Neural progenitor cell (in vitro differentiated cells): ENCODE measurements at regions not wholly inside any gene's neighbourhood (a gene's known extent, or its start where the extent isn't known, plus 50 kb on each side); places are given as distances from the start of the nearest gene placed in this dataset.

Experiments used
- CTCF ChIP-seq: fragments of 200-600 bp; sonication (generic); IDR thresholded peaks from 2 replicates; pipeline ENCODE4 v1.5.1; 2017; ENCODE audit warnings: antibody characterized with exemption, mild to moderate bottlenecking
- EZH2 ChIP-seq: fragments of 200-600 bp; sonication (generic); IDR thresholded peaks from 2 replicates; pipeline ENCODE4 v1.6.1; 2017; ENCODE audit warnings: antibody characterized with exemption, mild to moderate bottlenecking, moderate library complexity

DNA sequence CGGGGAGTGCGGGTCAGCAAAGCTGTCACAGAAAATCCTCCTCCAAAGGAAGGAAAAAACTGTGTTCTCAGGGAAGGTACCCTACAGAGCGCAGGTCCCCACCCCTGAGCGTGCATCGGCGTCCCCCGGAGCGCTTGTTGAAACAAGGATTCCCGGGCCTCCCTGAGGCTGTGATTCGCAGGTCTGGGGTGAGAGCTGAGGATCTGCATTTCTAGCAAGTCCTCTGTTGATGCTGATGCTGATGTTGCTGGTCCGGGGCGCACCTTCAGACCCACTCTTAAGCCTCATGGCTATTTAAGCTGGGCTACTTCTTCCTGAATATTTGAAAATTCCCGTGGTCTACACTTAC, 226.2 kb upstream of the IGF1R start:
- no peak for TF ChIP-seq CTCF
- peak; percentile 67 for TF ChIP-seq EZH2
